ENCODE measurements at regions not wholly inside any gene's neighbourhood (a gene's known extent, or its start where the extent isn't known, plus 50 kb on each side); places are given as distances from the start of the nearest gene placed in this dataset.

DNA sequence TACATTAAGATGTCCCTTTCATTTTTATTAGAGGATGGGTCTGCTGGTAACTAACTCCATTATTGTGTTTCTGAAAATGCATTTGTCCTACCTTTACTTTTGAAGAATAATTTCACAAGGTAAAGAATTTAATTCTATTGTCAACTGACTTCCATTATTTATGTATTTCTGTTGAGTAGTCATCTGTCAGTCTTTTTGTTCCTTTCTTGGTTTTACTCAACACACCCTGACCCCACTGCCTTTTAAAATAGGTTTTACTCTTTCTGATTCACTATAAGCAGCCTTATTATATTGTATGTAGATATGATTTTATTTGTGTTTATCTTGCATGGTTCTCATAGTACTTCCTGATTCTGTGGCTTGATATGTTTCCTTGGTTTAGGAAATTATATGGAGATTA is 237.5 kb downstream of the TGFB2 start:
- DNase-seq: no peak

DNA sequence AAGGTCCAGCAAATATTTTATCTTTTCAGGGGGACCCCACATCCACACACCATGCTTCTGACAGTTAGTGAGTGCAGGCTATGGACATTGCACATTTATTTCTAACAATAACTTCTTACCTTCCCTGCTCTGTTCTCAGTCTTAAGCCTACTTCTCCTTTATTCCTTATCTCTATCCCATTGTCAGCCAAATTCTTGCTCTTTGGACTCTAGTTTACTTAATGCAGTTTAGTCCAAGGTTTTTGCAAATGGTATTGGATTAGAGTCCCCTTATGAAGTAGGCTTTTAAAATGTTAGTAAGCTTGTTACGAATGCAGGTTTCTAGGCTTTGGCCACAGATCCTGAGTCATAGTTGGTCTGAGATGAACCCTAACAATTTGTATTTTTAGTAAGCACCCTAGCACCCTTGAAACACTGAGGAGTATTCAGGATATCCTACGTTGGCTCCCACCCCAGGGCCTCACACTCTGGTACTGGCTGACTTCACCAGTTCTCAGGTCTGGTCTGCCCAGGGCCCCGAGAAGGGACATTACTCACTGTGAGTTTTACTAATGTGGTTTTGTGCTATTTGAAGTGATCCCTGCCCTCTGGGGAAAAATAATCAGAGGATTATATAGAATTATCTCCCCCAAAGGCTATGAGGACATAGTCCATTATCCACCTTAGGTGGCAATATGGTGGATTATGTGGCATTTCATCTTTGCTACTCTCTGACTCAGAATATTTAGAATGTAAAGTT is 239.5 kb downstream of the TGFB2 start:
- DNase-seq: no peak

DNA sequence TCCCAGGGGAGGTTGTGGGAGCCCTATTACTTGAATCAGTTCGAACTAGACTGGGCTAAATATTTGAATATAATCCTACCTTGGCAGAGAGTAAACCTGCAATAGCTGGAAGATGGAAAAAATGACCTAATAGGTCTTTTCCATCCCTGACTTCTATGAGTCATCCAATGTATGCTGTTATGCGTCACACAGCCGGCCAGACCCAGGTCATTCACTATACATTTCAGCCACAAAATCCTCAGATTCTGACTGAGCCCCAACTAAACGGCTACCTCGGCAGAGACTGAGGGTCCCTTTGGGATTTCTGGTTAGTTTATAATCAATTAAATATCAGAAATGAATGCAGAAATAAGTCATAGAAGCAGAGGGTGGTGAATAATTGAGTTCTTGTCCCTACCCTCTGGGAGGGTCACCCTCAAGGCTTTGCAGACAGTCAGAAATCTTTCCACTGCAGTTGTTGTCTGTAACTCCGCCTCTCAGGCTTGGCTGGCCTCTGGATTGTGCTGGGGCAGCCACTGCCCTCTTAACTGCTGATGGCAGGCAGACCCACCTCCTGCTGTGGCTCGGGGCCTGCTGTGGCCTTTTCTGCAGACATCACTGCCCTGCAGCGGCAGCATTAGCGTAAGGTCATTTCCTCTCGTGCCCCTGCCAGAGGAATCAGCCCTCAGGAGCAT is 240.5 kb downstream of the TGFB2 start:
- DNase-seq: no peak

DNA sequence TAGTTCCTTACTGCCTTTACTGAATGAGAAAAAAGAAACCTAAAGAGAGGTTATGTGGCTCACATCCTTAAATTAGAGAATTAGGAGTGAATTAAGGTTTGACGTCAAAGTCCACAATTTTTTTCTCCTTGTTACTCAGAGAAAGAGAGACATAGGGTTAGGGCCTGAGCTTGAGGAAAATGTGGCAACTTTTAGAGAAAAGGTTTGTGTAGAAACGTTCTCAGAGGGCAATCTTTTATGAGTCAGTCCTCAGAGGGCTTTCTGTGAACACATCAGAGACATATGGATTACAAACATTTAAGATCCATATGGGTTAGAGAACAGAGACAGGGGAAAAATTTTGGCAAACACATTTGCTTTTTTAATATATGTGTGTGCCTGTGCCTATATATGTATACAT is 242.8 kb downstream of the TGFB2 start:
- DNase-seq: no peak

DNA sequence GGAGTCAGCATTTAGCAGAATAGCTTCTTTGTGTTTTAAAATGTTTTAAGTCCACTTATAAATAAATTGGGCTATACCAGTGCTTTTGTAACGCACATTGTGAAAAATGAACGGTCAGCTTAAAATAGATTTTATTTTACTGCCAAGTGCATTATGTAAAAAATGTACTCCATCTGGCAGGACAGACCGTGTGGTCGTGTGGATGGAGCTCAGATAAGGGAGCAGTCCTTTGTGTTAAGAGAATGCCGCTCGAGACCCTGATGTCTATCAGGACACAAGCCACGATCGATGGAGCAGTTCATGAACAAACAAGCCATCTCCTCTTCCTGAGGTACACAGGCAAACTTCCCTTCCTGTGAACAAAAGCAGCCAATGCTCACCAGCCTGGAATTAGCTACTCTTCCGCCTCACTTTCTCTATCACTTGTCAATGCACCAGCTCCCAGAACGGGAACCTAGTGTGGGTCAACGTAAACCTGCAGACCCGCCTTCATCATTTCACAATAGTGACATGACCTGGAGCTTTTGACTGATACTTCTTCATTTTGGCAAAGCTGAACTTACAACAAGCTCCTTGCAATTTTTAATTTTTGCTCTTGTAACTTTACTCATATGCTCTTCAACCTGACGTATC is 243.5 kb downstream of the TGFB2 start:
- no peak for DNase-seq

DNA sequence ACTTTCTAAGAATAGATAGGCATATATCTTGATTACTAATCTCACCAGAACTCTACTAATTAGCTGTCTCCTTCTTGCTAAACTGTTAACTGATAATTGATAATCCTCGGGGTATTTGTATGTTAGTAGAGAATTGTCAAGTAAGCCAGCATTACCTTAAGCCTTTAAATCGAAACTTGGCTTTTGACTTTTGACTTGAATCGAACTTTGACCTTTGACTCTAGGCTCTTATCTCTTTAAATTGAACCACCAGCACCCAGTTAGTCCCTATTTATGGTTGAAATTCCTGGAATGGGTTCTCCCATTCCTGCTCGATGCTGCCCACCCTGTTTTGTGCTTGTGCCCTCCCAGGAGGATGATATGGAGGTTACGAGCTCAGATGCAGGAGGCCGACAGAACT is 244.4 kb downstream of the TGFB2 start:
- DNase-seq: no peak

DNA sequence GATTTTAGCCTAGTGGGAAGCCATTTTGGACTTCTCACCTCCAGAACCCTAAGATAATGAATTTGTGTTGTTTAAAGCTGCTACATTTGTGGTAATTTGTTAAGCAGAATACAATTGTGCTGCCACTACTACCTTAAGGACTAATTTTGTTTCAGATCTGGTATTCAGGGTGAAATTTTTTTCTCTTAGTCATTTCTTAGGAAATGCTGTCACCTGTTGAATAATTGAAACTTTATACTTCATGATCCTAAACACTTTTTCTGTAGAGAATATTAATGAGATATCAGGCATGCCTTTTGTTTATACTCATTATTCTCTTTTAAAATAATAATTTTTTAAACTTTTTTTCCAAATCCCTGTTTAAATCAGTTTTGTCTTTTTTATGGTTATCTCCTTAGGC is 246.8 kb downstream of the TGFB2 start:
- DNase-seq: no peak

DNA sequence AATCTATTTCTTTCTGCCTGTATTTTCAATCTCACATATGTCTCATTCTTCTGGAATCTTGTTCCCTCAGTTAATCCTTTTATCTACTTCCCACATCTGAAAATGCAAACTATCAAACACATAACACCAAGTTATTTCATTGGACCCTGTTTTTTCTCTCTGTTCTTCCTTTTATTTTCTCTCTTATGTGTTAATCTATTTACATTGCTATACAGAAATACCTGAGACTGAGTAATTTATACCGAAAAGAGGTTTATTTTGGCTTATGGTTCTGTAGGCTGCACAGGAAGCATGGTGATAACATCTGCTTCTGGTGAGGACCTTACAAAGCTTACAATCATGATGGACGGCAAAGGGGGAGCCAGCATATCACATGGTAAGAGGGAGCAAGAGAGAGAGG is 247.6 kb downstream of the TGFB2 start:
- no peak for DNase-seq

DNA sequence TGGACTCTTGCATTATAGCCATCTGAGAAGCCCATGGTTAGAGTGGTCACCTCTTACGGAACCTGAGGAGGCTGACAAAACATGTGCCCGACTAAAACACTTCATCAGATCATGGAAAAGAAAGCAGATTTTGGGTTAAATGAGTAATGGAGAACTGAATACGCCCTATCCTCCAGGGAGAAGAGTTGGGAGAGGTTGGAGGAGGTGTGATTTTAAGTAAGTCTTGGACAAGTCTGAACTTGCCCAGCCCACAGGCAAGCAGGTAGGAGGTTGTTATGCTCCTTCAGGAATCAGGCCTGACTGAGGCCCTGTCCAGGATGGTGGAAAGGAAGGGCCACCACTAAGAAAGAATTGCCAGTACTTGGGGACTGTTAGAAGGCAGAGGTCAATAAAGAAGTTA is 255.8 kb downstream of the TGFB2 start:
- DNase-seq: no peak

DNA sequence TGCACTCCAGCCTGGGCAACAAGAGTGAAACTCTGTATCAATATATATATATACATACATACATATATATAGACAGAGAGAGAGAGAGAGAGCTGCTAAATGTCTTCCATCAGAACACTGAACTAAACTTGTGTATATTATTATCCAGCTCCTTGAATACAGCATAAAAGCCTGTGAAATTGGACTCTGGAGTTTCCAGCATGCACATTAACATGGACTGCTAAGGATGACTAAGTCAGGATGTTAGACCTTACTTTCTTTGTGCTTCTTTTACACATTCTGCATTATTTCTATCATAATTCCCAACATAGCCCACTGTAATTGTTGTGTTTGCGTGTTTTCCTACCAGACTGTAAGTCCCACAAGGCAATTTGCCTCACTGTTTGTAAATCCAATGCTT is 259.1 kb downstream of the TGFB2 start:
- DNase-seq: no peak

DNA sequence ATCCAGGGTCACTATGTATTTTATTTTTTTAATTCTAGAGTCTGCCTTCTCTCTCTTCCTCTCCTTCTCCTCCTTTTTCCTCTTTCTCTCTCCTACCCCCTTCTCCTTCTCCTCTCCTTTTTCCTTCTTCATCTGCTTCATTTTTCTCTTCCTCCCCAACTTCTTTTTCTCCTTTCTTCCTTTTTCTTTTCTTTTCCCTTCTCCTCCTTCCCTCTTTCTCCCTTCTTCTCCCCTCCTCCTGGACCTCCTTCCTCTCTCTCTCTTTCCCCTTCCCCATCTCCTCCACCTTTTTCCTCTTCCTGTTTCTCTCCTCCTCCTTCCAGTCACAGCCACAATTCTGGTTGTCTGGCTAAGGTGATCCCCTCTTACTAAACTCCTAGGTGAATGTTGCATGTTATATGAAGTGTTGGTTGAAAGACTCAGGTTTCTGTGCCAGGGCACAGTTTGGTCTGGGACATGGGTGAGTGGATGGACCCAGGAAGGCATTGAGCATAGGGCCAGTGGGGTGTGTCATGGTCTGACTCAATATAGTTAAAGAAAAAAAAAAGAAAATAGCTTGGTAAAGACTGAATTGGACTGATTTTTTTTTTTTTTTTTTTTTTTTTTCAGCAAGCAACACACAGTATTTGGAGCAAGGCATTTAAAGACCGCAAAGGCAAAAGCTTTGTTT is 266.9 kb downstream of the TGFB2 start:
- DNase-seq: no peak

DNA sequence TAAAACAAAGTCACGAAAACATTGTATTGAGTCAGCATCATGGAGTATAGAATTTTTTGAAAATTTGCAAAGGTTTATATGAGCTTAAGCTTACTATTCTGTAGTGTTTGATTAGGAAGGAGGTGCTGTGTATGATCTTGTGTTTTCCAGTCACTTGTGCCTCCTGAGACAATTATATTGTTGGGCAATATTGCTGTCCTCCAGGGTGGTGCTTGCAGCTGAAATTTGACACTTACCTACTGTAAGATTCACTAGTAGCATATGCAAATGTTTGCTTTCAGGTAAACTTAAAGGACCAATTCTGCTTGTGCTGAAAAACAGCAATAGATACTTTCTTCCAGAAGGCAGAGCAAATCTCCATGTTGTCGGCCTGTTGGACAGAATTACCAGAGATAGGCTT is 268.0 kb downstream of the TGFB2 start:
- DNase-seq: no peak

DNA sequence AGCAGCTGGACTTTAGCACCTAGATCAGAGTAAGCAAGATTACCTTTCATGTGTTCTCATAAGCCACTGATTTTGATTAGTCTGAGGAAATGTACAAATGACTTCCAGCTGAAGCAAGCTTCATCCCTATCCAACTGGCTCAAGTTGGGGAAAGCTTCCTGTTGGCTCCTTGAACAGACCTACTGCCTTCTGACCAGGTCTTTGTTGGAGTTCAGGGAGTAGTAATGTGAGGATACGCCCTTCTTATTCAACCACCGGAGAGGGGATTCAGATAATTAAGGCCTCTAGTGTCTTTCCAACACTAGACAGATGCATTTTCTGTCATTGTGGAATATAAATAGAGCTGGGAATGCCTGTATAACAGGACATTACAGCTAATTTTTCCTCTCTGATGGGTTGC is 268.9 kb downstream of the TGFB2 start:
- DNase-seq: no peak

DNA sequence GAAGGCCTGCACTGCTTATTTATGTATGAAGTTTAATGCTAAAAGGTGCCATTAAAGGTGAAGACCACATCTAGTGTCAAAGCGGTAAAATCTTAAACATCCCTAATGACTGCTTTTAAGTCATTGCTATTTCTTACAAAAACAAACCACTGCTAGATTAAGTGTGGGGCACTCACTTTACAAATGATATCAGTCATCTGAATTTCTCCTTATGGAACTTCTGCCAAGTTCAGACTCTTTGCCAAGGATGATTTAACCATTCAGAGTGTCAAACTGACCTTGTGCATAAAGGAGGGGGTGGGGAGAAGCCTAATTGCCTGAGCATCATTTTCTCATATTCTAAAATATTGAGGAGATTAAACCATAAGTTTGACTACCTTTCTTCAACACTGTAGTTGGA is 271.5 kb downstream of the TGFB2 start:
- no peak for DNase-seq

DNA sequence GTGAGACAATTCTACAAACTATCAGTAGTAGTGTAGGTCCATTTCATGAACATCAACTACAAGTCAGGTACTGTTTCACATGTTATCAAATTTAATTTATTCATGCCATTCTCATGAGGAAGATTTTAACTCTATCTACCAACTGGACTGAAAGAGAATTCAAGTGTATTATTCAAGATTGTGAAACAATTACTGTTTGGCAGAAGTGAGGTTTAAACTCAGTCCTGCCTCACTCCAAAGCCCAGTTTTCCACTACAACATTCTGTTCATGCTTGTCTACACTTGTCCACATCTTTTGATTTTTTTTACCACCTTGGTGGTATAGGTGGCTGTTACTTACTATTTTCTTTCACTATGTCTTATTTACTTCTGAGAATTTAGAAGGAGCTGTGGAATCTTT is 272.9 kb downstream of the TGFB2 start:
- no peak for DNase-seq

DNA sequence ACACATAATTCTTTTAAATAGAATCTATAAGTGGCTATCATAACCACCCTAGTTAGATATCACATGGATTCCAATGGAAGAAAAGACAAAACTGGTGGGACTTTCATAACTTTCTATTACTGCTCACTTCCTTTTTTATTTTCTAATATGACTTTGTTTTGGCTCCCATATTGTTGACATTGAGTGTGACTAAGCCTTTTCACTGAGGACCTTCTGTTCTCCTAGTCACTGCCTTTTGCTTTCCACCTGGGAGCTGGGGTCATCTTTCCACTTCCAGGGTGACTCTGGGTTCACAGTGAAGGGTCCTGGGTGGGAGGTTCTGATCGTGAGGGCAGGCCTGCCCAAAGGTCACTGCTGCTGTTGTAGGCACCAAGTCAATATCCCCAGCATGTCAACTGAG is 275.8 kb downstream of the TGFB2 start:
- DNase-seq: no peak

DNA sequence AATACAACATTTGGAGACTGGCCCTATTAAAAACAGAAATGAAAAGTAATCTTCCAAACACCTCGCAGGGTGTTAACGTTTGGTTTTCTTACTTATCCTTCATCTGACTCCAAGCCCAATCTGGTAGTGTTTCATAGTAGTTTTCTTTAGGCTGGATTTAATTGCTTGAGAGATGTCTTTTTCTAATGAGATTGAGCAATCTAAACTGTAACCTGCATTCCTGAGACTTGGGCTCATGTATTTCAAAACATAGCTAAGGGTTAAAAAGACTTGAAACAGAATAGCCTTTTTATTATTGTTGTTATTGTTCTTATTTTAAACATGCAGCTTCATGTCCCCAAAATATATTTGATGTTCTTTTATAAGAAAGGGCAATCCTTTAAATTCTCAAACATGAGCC is 278.9 kb downstream of the TGFB2 start:
- no peak for DNase-seq

DNA sequence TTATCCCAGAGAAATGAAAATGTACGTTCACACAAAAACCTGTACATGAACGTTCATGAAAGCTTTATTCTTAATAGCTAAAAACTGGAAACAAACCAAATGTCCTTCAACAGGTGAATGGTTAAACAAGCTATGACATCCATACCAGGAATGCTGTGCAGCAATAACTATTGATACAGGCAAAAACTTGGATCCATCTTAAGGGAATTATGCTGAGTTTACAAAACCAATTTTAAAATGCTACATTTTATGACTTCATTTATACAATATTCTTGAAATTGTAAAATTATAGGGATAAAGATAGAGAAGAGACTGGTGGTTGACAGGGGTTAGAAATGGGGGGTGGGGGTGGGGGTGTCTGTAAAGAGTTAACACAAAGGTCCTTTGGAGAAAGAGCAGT is 280.3 kb downstream of the TGFB2 start:
- DNase-seq: no peak

DNA sequence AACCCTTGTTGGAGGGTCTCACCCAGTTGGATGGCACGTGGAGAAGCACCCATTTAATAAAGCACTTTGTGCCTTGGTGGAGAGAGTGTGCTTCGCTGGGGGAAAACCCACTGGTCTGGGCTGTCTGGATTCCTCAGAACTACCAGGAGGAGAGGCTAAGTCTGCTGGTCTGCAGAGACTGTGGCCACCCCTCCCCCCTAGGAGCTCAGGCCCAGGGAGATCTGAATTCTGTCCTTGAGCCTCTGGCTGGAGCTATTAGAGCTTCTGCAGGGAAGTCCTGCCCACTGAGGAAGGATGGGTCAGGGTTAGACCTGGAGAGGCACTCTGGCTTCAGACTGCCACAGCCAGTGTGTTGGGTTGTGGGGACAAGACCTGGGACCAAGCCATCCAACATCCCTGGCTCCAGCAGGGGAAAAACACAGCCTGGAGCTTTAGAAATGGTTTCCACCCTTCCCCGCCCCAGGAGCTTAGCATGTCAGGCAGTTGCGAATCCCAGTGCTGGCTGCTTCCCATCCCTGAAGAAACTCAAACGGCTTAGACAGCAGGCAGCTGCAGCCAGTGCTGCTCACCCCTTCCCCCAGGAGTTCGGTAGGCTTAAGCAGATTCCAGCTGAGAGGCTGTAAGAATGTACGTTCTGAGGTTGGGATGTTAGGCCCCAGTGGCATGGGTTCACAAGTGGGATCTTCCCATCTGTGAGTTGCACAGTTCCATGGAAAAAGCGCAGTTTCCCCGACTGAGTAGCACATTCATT is 288.3 kb downstream of the TGFB2 start:
- no peak for DNase-seq

DNA sequence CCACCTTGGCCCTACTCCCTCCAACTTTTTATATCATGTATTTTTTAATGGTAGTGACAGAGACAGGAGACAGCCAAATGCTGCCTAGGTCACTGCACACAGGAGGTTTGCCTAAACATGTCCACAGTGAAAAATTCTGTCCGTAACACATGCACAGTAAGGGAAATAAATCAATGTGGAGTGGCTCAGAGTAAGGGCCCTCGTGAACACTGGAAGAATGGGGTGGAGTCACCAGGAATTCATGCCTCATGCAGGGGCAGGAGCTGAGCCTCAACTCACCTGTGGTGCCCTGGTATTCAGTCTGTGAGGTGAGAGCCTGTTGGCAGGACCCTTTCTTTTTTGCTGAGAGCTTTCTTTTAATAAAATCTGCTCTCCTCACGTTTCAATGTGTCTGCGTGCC is 289.1 kb downstream of the TGFB2 start:
- DNase-seq: no peak

DNA sequence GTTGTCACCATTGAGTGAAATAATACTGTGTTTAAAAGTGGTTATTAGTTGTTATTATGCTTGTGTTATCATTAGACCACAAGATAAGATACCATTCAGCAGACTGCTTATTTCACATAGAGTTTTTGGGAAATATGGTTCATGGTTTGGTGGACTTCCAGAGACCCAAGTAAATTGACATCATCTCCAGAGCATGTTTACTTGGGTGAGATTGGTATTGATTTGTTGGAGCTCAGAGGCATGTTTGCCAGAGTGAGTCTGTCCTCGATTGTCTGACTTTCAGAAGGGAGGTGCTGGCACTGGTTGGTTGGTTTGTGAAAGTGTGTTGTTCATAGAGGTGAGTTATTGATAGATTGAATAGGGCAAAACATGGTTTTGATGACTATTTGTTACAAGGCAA is 291.4 kb downstream of the TGFB2 start:
- no peak for DNase-seq

DNA sequence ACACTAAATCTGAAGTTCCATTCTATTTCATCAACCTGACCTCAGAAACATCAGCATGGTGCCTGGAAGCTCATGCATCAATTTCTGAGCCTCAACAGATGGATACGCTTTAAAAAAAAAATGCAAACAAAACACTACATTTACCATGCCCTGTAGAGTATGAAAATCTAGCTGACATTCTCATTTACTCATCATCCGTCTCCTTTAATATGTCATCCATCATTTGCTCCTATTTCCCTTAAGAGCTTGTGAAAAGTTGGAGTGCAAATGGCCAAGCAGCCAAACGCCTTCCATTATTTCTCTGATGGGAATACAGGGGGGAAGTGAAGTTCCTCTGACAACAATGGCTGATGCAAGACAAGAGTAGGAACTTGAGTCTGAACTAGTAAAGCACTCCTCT is 295.0 kb downstream of the TGFB2 start:
- DNase-seq: no peak

All from stimulated activated CD8-positive, alpha-beta memory T cell treated with anti-CD3 and anti-CD28 coated beads, Interleukin-4, amount 100 ng/mL, for 48 hours (primary cell).